GM12878 (cell line): ENCODE measurements at regions not wholly inside any gene's neighbourhood (a gene's known extent, or its start where the extent isn't known, plus 50 kb on each side); places are given as distances from the start of the nearest gene placed in this dataset.

ENCODE experiments used
- ATAC-seq: fragments of 200-7000 bp; cut with Tn5 transposase; 3 replicates; pipeline ENCODE4 v1.9.1; 2020; ENCODE audit warnings: mild to moderate bottlenecking, moderate library complexity
- BruUV-seq: library from RNA; stranded (reverse); fragments of 400-500 nt; replicated peaks from 2 replicates; lab custom pipeline; 2021; lab: Mats Ljungman, UMichigan
- CTCF ChIA-PET: fragments of 300-600 bp; sonication (Branson Sonifier 250); formaldehyde crosslinking; extraction: SDS; loops from one replicate; lab custom pipeline; 2021; ENCODE audit warnings: inconsistent platforms; lab: Yijun Ruan, JAX
- POLR2A ChIA-PET: fragments of 350-600 bp; formaldehyde crosslinking; extraction: SDS; loops from one replicate; lab custom pipeline; 2021; ENCODE audit warnings: inconsistent platforms; lab: Charles Lee
- RAD21 ChIA-PET: fragments of 300-600 bp; sonication (Branson Sonifier 250); formaldehyde crosslinking; loops from one replicate; lab custom pipeline; 2023; ENCODE audit warnings: antibody characterized with exemption; ENCODE audit not compliant: unreplicated experiment; lab: Charles Lee
- SMC1A ChIA-PET: fragments of 300-600 bp; sonication (Branson Sonifier 250); formaldehyde crosslinking; loops from one replicate; lab custom pipeline; 2023; ENCODE audit not compliant: unreplicated experiment, uncharacterized antibody; lab: Charles Lee
- DNase-seq: peaks from one replicate; pipeline ENCODE4 v3.0.0-alpha.2; 2011; ENCODE audit warnings: low read depth, low spot score
- FAIRE-seq: peaks from 3 replicates; lab custom pipeline; 2011; peaks lifted over from hg19 to GRCh38; lab: Jason Lieb, UNC
- H2AFZ ChIP-seq: 2 replicates; pipeline ENCODE4 v1.6.0; 2011; ENCODE audit warnings: low read depth, low read length, control low read depth; ENCODE audit not compliant: control insufficient read depth
- H3K27ac ChIP-seq: 2 replicates; pipeline ENCODE4 v1.5.1; 2011; ENCODE audit warnings: control low read depth; ENCODE audit not compliant: control insufficient read depth, insufficient read depth
- H3K27me3 ChIP-seq, 2 experiments: replicated peaks in 1 of 2; 2 replicates each; pipeline versions ENCODE4 v1.6.0 to v1.6.1; 2011; ENCODE audit warnings: low read length in 1 of 2; ENCODE audit not compliant: control insufficient read depth in 2 of 2, insufficient read depth in 2 of 2
- H3K36me3 ChIP-seq, 2 experiments: 2 replicates each; pipeline ENCODE4 v1.5.1; 2011; ENCODE audit warnings: low read length in 1 of 2; ENCODE audit not compliant: control insufficient read depth in 2 of 2, insufficient read depth in 2 of 2
- H3K4me1 ChIP-seq: 2 replicates; pipeline ENCODE4 v1.6.1; 2011; ENCODE audit warnings: mild to moderate bottlenecking, low read length, moderate library complexity, mixed read lengths; ENCODE audit not compliant: control insufficient read depth, insufficient read depth
- H3K4me2 ChIP-seq: 2 replicates; pipeline ENCODE4 v1.6.0; 2011; ENCODE audit warnings: control low read depth; ENCODE audit not compliant: control insufficient read depth, insufficient read depth
- H3K4me3 ChIP-seq: fragments of 200-600 bp; sonication (generic); 2 replicates; pipeline ENCODE4 v1.5.1; 2016
- H3K79me2 ChIP-seq: 2 replicates; pipeline ENCODE4 v1.6.0; 2011; ENCODE audit warnings: low read length; ENCODE audit not compliant: control insufficient read depth, insufficient read depth
- H3K9ac ChIP-seq: 2 replicates; pipeline ENCODE4 v1.8.0; 2011; ENCODE audit warnings: low read length, control low read depth, mixed read lengths; ENCODE audit not compliant: control insufficient read depth, insufficient read depth
- H3K9me3 ChIP-seq: replicated peaks from 3 replicates; pipeline ENCODE4 v1.5.1; 2011; ENCODE audit warnings: mild to moderate bottlenecking, low read length; ENCODE audit not compliant: control insufficient read depth, insufficient read depth
- H4K20me1 ChIP-seq: 2 replicates; pipeline ENCODE4 v1.6.0; 2011; ENCODE audit not compliant: control insufficient read depth, insufficient read depth
- ATF7 ChIP-seq: fragments of 450-650 bp; IDR thresholded peaks from 2 replicates; pipeline ENCODE4 v1.6.1; 2016; ENCODE audit warnings: low read depth, mild to moderate bottlenecking
- DPF2 ChIP-seq: fragments of 450-650 bp; IDR thresholded peaks from 2 replicates; pipeline ENCODE4 v1.6.1; 2017; ENCODE audit warnings: mild to moderate bottlenecking
- HDGF ChIP-seq: fragments of 450-650 bp; IDR thresholded peaks from 2 replicates; pipeline ENCODE4 v1.6.1; 2016; ENCODE audit warnings: antibody characterized with exemption
- IKZF1 ChIP-seq: fragments of 450-650 bp; conservative IDR thresholded peaks from 2 replicates; pipeline ENCODE4 v1.6.1; 2017; ENCODE audit warnings: antibody characterized with exemption, mild to moderate bottlenecking
- IKZF2 ChIP-seq, 2 experiments: fragments of 450-650 bp; IDR thresholded peaks; 2 replicates each; pipeline ENCODE4 v1.6.1; 2017; ENCODE audit warnings: mild to moderate bottlenecking in 2 of 2, moderate library complexity in 2 of 2
- MEF2B ChIP-seq: fragments of 450-650 bp; IDR thresholded peaks from 2 replicates; pipeline ENCODE4 v1.6.1; 2018; ENCODE audit warnings: mild to moderate bottlenecking, moderate library complexity; ENCODE audit not compliant: partially characterized antibody, poor library complexity, severe bottlenecking
- NBN ChIP-seq: fragments of 450-650 bp; IDR thresholded peaks from 2 replicates; pipeline ENCODE4 v1.6.1; 2016
- NFIC ChIP-seq: IDR thresholded peaks from 2 replicates; pipeline ENCODE4 v1.6.1; 2012; ENCODE audit warnings: low read depth, mild to moderate bottlenecking, inconsistent platforms, low read length, moderate library complexity
- RELB ChIP-seq: fragments of 450-650 bp; IDR thresholded peaks from 2 replicates; pipeline ENCODE4 v1.6.1; 2017; ENCODE audit warnings: low read depth, mild to moderate bottlenecking, moderate library complexity
- RUNX3 ChIP-seq: IDR thresholded peaks from 2 replicates; pipeline ENCODE4 v1.6.1; 2012; ENCODE audit warnings: low read length, inconsistent platforms
- SP1 ChIP-seq: IDR thresholded peaks from one replicate; pipeline ENCODE4 v1.6.1; 2011; ENCODE audit warnings: low read depth, low read length
- SRF ChIP-seq, 2 experiments: IDR thresholded peaks; 2 replicates each; pipeline ENCODE4 v1.6.1; 2011; ENCODE audit warnings: low read depth in 2 of 2, low read length in 2 of 2, mild to moderate bottlenecking in 1 of 2, moderate library complexity in 1 of 2
- TBL1XR1 ChIP-seq: IDR thresholded peaks from 2 replicates; pipeline ENCODE4 v1.6.1; 2012; ENCODE audit warnings: low read depth, low read length, improper control_type of control experiment
- WGBS: methylation state at CpG from one replicate; pipeline ENCODE4 v1.1.6; 2016; ENCODE audit warnings: low lambda C conversion rate; ENCODE audit not compliant: insufficient replicate concordance, insufficient coverage; ENCODE audit errors: missing lambda C conversion rate; 5-methylcytosine and 5-hydroxymethylcytosine counted together
- in situ Hi-C: fragments of 300-500 bp; cut with MboI; formaldehyde crosslinking; loops from 9 replicates; pipeline ENCODE4 v1.14.3; 2018; ENCODE audit warnings: mixed read lengths
- intact Hi-C: fragments of 100-400 bp; cut with micrococcal nuclease; formaldehyde crosslinking; loops from one replicate; pipeline ENCODE4 v1.14.2; 2022; ENCODE audit not compliant: unreplicated experiment

DNA sequence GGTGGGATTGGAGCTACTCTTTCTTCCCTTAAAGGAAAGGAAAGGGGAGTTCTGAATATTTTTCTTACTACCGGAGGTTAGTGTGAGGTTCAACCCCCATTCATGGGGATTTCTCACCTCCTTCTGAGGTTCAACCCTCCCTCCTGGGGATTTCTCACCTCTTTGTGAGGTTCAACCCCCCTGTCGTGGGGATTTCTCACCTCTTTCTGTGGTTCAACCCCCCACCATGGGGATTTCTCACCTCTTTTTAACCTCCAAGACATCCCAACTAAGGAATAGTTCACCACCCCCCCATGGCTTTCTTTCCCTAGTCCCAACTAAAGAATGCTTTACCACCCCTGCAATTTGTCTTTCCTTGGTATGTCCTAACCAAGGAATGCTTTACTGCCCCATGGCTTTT, 520.3 kb downstream of the EDEM1 start:
- SMC1A ChIA-PET, result interaction anchor here (0.9 to 1.5 kb wide), 2 partner anchors 10 to 22 kb away, joined by 3 to 4 read pairs; no protein-coding TSS in a partner anchor
- Histone ChIP-seq H3K79me2 (no peaks in the 10 kb centered on the region), H3K9me3 (no peaks in the 10 kb centered on the region; the same call in 1 of the 3 replicates), H3K4me1 (no peaks in the 10 kb centered on the region), H3K9ac (no peak overlapping the region), H3K27ac (no peak overlapping the region), H2AFZ (no peak overlapping the region), H3K36me3 (no peaks in the 10 kb centered on the region), H3K4me3 (no peak overlapping the region), H3K4me2 (no peak overlapping the region), H4K20me1 (no peaks in the 10 kb centered on the region), H3K27me3 (no peaks in the 10 kb centered on the region)
- RAD21 ChIA-PET, result interaction anchor here (0.6 kb wide), 1 partner anchor 298 kb away, joined by 3 read pairs; no protein-coding TSS in a partner anchor
- intact Hi-C loops, result no loop called here
- TF ChIP-seq SRF (IDR thresholded peaks at IDR 0.05; ENCODE audit: low read depth in 2 of 2, low read length in 2 of 2), result no peak
- TF ChIP-seq IKZF2 (IDR thresholded peaks at IDR 0.05), result peak; percentile 44 to 50; a peak in 3 of 4 replicates
- TF ChIP-seq MEF2B, result peak; percentile 17
- peak; percentile 74 for TF ChIP-seq RUNX3
- TF ChIP-seq NFIC, result peak; percentile 61
- TF ChIP-seq SP1, result peak; percentile 16
- TF ChIP-seq TBL1XR1, result no peak
- TF ChIP-seq HDGF, result no peak
- peak; percentile 63; the same call in 1 of the 2 replicates for TF ChIP-seq RELB
- TF ChIP-seq DPF2, result no peak
- peak; percentile 55 for TF ChIP-seq IKZF1
- TF ChIP-seq NBN, result no peak
- 0 out of 2 replicates have a peak, but pooled peaks have one; percentile 9 for TF ChIP-seq ATF7
- POLR2A ChIA-PET, result interaction anchor here (0.7 kb wide), 1 partner anchor 61 kb away, joined by 4 read pairs; no protein-coding TSS in a partner anchor
- in situ Hi-C loops, result no loop called here
- peak; percentile 68 for ATAC-seq
- CTCF ChIA-PET, result interaction anchor here (0.7 kb wide), 1 partner anchor 12 kb away, joined by 3 read pairs; no protein-coding TSS in a partner anchor
- FAIRE-seq, result no peak
- DNase-seq, result no peak
- 0% methylated on average over 2 of the region's 2 CpGs for WGBS
- no TSS peak for BruUV-seq
